D721Med (cell line): ENCODE measurements at regions not wholly inside any gene's neighbourhood (a gene's known extent, or its start where the extent isn't known, plus 50 kb on each side); places are given as distances from the start of the nearest gene placed in this dataset.
"Not testable (repeated sequence)": the region's sequence is repeated elsewhere in the genome, so short reads cannot be mapped to it uniquely, and the experiment has no call there.

ENCODE experiments used
- DNase-seq: peaks from one replicate; pipeline ENCODE4 v3.0.0; 2011; ENCODE audit warnings: low spot score; ENCODE audit not compliant: insufficient read length
- FAIRE-seq: peaks from 2 replicates; lab custom pipeline; 2011; peaks lifted over from hg19 to GRCh38; lab: Jason Lieb, UNC
- CTCF ChIP-seq: IDR thresholded peaks from 2 replicates; pipeline ENCODE4 v1.5.1; 2012; ENCODE audit warnings: mild to moderate bottlenecking, control low read depth; ENCODE audit not compliant: insufficient read depth; ENCODE audit errors: missing control alignments

- DNase-seq, result no peak
- no peak for FAIRE-seq
- TF ChIP-seq CTCF, result no peak
These were observed 169.9 kb downstream of the CPE start for GRCh38 chr4:165548702-165549101.

- FAIRE-seq (no peak), DNase-seq (no peak)
- TF ChIP-seq CTCF, result no peak
These were observed 174.5 kb downstream of the CPE start for GRCh38 chr4:165553221-165553810.

DNA sequence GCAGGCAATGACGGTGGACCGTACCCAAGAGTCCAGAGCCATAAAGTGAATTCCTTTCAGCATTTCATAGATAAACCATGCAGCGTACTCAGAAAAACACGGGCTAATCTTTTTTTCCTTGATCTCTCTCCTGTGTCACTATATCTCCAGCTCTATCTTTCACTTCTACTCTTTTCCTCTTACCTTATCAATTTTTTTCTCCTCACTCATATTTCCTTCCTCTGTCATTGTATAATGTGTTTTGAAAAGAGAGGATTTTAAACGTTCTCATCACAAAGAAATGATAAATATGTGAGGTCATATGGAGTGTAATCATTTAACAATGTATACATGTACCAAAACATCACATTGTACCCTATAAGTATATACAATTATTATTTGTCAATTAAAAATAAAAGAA is 176.5 kb downstream of the CPE start:
- no peak for FAIRE-seq
- no peak for TF ChIP-seq CTCF
- no peak for DNase-seq

GRCh38 chr4:165556383-165556782 is 177.6 kb downstream of the CPE start:
- no peak for DNase-seq
- no peak for FAIRE-seq
- no peak for TF ChIP-seq CTCF

DNA sequence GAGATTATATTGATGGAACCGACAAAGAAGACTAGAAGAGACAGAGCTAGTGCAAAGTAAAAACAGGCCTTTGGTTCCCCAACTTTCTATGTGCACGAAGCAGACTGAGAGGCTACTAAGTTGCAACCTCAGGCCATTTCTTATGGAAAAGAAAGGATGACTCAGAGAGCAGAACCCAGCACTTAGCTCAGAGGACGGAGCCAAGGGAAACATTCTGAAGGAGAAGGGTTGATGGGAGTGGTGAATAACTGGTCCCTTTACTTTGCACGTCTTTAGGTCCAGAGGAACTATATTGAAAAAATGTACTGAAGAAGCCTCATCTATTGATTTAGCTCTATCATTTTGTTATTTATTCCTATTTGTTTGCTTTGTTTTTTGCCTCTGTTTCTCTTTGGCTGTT is 182.1 kb downstream of the CPE start:
- FAIRE-seq (no peak), DNase-seq (no peak)

DNA sequence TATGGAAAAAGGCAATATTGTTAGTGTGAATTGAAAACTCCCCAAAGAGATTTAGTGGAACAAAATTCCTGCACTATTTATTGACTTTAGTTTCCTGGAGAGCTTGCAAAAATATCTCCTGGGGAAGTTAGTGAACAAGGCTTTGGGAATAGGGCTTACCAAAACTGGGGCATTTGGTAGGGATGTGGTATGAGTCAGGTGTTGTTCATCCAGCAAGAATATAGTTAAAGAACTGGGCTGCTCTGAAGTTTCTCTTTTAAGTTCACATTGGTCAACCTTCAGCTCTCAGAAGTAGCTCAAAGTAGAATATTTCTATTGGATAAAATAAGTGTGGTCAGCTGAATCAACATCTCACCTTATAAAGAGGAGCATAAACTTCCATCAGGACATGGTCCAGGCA is 185.0 kb downstream of the CPE start:
- no peak for FAIRE-seq

More for the DNA sequence above, 182.1 kb downstream of the CPE start:
- no peak for TF ChIP-seq CTCF

GRCh38 chr4:165569031-165569430 is 190.2 kb downstream of the CPE start:
- FAIRE-seq, result no peak
- no peak for DNase-seq
- no peak for TF ChIP-seq CTCF

More for the DNA sequence above, 185.0 kb downstream of the CPE start:
- DNase-seq, result no peak
- TF ChIP-seq CTCF, result no peak

GRCh38 chr4:165571476-165571875 is 192.7 kb downstream of the CPE start:
- not testable (repeated sequence) for DNase-seq, FAIRE-seq
